HuH-7 (cell line): ENCODE measurements at regions not wholly inside any gene's neighbourhood (a gene's known extent, or its start where the extent isn't known, plus 50 kb on each side); places are given as distances from the start of the nearest gene placed in this dataset.

Experiments
- DNase-seq: peaks from one replicate; pipeline ENCODE4 v3.0.0; 2011; ENCODE audit warnings: low spot score

DNA sequence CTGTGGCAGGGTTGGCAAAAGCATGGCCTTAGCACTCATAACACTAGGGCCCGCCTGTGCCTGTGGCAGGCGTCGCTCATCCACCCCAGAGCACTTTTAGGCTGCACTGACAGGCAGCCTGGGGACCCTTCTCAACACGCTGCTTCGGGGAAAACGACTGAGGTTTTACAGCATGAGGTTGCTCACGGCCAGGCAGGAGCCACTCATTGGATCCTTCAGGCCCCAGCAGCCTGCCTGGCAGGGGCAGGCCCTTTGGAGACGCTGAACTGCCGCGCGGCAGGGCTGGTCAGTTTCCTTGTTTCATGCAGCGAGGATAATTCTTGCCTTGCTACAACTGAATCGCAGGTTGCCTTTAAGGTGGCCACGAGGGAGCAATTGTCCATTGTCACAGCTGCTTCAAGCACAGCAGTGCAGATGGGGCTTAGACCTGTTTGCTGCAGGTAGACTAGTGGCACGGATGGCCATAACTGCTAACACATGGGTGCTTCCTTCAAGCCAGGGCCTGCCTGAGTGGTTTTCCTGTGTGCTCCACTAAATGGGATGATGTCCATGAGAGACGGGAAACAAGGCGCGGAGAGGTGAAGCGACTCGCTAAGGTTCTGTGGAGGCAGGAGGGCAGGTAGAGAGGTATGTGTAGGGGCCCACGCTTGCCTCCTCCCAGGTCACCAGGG is 49.9 kb upstream of the HS6ST1 start:
- no peak for DNase-seq

DNA sequence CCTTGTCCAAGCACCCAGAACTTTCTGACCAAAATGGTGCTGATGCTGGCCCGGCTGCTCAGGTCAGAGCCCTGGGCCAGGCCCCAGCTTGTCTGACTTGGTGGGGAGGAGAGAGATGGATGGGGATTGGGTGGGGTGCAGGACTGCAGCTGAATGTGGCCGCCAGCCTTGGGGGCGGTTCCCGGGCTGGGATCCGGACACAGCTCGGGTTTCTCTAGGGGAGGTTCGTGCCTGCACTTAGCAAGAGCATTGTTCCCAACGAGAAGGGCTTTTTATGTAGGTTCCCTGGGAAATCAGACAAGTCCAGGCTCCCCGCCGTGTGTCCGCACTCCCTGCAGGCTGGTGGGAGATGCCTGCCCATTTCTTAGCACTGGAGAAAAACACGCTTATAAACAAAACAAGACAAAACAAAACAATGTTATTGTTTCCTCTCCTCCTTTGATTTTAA is 50.5 kb upstream of the HS6ST1 start:
- DNase-seq, result no peak

DNA sequence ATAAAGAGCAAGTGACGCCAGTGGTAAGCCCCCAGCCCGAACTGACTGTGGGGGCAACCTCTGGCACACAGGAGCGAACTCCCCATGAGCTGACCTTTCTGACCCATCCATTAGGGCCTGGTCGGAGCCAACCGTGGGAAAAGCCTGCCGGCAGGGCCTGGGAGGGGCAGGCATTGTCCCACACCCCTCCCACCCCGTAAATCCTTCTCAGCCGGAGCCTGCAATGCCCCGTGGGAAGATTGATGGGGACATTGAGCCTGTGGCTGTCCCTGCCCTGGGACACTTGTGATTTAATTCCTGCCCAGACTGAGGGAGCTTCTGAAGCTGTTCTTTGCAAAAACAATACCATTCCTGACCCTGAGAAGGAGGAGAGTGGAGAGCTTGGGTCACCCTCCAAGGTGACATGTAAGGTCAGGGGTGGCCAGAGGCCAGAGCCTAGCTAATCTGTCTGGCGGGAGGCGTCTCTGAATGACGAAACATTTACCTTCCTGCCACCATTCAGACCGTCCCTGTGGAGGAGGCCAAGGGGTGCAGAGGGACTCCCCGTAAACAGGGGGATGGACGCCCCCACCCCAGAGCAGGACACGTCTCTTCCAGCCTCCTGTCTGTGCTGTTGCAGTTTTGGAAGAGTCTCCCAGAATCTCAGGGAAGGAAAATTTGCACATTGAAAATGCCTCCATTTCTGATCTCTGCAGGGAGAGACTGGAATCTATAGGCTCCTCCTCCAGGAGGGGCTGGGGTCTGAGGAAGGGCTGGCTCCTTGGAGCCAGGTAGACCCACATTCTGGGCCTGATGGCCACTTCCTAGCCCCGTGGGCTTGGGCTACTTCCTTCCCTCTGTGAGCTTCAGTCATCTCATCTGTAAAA is 51.2 kb upstream of the HS6ST1 start:
- DNase-seq, result no peak

DNA sequence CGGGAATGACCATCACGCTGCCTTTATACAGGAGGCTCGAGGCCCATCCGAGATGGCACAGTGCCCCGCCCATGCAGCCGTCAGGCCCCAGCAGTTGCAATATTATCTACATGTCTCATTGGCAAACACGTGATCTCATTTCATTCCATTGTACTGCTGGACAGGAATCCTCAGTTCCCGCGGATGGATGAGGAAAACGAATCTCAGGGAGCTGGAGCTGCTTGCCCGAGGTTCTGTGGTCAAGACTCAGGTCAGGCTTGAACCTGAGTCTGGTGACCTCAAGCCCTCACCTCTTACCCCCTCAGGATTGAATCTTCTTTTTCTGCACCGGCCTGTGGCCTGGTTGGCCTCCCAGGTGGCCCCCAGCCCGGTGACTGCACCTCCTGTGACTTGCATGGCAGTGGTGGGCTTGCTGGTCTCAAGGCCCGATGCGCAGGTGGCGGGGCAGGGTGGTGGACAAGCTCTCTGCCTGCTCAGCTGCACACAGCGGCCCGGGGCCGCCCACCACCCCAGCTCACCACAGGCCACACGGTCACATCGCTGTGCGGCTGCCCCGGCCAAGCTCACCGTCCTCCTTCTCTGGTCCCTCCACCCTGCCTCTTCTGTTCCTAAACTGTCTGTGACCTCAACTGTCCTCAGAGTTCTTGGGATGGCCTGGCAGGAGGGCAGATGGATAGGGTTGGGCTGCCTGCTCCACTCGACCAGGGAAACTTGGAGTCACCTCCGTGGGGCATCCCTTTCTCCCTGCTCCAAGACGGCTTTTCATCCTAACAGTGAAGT is 52.0 kb upstream of the HS6ST1 start:
- no peak for DNase-seq

DNA sequence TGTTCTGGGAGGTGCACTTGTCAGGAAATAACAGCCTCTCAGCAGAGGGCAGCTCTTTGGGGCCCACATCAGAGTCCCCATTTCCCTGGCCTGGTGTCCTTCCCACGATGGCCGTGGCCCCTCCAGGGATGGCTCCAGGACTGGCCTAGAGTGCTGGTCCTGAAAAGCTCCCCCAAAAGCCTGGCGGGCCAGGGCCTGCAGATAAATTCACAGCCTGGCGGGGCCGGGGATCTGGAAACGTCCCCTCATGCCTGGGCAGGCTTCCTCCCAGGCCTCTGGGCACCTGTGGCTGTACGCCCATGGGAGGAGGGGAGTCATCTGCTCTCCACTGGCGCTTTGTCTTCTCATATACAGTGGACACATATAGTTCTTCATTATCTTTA is 52.6 kb upstream of the HS6ST1 start:
- no peak for DNase-seq

DNA sequence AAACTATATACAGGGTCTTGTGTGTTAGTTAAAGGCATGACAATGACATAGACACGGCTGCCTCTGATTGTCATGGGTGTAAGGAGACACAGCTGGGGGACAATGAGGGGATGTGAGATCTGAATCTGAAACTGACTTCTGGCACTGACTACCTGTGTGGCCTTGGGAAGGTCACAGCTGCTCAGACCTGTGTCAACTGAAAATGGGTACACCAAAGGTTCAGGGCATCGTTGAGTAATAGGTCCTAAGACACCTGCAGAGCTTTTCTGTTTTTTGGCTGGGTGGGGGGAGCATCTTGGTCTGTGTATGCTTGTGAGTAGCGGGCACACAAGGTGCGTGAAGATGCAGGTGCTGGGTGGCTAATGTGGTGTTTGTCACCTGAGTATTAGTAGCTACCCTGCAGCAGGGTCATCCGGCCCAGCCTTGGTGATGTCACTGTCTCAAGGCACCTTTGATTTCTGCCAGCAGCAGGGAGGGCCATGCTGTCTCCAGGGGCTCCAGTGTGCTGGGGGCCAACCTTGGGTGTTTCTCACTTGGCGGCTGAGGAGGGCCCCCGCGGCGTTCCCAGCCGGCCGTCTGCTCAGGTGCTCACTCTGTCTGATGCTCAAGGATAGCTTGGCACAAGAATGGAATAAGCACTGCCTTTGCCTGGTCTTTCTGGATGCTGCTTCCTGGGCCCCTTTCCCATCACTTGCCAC is 53.1 kb upstream of the HS6ST1 start:
- DNase-seq, result no peak

DNA sequence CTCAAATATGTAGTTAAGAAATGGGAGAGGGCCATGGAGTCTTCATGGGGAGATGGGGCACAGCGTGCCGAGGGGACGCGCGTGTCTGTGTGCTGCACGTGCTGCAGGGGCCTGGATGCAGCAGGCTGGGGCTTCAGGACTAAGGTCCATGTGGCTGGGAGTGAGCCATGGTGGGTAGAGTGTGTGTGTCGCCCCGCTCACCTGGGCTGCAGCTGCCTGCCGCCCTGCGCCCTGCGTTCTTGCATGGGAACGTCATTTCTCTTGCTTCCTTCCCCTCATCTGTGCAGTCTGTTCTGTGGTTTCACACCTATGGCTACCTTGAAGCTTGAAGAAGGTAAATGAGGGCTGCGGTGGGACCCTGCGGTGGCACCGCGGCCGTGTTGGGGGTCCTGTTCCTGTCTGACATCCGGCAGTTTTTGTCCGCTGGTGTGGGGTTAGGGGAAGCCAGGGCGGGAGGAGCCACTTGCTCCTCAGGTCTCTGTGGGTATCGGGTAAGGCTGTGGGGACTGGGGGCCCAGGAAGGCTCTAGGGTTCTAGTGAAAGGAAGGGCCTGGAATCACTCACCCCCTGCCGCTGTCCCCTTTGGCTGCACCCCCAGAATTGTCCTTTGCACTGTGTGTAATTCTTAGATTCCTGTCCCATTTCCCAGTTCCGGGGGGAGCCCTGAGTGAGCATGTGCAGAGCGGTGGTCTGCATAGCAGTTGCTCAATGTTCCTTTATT is 54.1 kb upstream of the HS6ST1 start:
- DNase-seq, result no peak

DNA sequence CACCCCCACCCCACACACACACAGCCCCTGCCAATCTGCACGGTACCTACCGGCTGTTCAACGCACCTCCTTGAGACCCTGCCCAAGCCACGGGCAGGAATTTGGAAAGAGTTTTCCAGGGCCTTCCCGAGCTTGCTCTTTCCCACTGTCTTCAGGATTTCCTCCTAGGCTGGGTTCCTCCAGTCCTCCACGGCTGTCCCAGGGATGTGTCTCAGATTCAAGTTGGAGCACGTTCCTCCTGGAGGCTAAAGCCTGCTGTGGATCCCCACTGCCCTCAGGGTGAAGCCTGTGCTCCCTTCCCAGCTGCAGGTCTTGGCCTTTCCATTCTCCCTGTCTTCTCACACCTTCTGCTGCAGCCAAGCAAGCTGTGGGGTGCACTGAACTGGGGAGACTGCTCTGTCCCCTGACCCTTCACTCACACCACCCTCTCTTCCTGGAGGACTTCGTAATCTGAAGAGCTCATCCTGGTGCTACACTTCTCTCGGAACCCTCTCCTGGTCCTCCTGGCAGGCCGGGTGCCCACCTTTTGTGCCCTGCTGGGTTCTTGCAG is 54.9 kb upstream of the HS6ST1 start:
- DNase-seq, result no peak

DNA sequence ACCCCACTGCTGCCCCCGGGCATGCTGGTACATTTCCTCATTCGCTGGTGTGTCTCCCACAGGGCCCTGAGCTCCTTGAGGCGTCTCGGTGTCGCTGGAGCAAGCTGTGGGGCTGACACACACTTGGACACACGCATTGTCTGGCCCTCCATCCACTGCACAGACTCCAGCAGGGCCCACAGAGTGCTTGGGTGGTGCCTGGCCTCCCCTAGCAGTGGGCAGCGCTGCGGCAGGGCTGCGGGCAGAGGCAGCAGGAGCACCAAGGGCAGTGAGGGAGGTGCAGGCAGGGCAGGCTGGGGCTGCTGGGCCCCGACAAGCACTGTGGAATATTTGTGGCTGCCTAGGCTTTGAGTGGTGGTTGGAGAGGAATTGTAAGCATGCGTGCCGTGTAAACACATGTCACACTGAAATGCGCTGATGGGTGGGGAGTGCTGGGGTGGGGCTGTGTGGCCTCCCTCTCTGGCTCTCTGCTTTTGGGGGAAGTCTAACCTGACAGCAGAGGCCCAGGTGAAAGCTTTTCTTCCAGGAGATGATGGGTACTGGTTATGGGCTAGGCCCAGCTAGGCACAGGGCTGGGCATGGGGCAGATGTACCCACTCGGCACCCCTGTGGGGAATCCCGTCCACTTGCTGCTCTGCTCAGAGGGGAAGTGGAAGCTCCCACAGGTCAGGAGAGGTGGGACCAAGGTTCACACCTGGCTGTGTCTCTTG is 55.5 kb upstream of the HS6ST1 start:
- no peak for DNase-seq

DNA sequence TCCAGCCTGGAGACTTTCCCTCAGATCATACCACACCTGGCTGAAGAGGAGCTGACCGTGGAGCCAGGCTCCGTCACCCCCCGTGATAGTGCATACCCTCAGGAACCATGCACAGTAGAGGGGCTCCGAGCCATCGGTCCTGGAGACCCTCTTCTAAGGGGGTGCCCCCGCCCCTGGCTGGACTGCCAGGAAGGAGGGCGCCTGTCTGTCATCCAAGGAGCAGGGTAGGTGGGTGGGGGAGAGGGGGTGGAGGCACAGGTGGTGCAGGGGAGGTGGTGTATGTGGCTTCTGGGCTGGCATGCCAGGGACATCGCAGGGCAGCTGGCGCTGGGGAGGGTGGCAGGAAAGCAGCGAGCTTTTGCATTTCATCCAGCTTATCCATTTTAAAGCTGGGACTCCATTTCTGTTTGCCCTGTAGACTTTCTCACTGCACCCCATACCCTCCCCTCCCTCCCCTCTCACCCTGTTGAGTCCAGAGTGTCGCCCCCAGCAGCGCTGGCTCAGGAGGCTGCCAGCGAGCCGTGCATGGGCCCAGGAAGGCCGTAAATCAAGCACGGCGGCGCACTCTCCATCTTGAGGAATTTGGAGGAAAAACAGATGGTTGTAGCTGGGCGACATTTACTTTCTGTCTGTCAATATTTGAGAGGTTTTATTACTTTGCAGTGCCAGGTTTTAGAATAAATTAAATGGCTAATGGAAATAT is 56.2 kb upstream of the HS6ST1 start:
- DNase-seq, result no peak

DNA sequence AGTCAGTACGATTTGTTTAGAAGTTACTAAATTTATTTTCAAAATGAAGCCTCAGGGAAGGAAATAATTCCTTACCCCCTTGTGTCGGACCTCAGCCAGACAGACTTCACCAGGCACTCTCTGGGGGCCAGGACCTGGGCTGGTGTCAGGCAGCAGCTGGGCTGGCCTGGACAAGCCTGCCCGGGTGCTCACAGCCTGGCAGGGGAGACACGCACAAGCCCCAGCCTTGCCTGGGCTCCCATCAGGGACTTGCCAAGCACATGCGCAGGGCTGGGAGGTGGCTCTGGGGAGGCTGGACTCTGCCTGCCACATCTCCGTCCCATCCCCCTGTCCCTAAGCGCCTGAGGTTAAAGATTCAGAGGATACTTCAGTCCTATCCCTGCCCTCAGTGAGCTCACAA is 56.8 kb upstream of the HS6ST1 start:
- DNase-seq, result no peak

DNA sequence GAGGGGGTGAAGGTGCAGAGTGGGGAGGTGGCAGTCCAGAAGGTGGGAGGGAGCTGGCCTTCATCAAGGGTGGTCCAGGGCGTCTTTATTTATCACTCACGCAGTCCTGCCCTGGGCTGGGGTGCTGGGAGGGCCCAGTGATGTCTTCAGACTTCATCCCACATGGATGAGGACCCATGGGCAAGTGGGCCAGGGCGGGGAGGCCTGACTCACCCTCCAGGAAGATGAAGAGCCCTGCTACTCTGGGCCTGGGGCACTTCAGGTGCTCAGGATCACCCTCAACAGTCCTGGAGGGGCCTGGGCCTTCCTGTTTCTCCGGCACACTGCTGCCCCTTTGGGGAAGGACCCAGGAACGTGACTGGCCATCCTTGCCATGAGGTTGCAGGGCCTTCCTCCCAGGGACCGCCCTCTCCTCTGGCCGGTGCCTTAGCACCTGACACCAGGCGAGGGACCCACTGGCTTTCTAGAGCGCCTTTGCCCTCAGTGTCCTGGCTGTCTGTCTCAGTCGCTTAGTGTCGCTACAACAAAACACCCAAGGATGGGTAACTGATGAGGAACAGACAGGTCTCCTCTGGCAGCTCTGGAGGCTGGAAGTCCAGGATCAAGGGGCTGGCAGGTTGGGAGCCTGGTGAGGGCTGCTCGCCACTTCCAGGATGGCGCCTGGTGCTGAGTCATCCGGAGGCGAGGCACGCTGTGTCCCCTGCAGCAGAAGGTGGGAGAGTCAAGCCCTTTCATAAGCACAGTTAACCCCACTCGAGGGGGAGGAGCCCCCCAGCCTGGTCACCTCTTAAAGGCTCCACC is 57.8 kb upstream of the HS6ST1 start:
- DNase-seq, result no peak

DNA sequence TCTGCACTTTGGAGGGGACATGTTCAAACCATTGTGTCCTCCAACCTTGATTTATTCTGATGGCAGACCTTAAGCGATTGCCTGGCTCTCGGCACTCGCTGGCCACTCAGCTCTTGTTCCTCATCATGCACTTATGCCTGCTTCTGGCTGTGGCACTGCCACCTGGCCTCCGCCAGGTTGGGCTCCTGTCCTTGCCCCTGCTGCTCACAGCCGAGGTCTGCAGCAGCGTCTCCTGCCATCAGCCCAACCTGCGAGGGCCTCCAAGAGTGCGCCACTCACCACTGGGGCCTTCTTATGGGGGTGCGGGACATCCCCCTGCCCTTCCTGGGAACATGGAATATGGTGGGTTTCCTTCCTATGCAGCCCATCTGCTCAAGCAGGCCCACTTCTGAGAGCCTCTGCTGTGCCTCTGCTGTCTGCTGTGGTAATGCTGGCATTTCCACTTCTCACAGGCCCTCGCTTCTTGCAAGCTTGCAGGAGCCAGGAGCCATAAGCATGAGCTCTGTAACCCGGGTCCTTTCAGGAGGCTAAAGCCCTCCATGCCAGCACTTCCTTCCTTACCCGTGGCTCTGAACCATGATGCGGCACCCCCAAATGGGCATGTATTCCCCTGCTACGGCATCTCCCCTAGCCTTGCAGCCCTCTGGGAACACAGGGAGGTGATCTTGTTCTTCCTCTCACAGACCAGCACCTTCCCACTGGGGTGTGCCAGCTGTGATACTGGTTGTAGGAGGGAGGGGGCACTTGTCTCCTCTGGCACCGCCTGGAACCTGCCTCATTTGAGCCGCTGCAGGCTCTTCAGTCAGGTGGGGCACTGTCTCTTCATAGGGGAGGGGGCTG is 58.6 kb upstream of the HS6ST1 start:
- DNase-seq, result no peak

DNA sequence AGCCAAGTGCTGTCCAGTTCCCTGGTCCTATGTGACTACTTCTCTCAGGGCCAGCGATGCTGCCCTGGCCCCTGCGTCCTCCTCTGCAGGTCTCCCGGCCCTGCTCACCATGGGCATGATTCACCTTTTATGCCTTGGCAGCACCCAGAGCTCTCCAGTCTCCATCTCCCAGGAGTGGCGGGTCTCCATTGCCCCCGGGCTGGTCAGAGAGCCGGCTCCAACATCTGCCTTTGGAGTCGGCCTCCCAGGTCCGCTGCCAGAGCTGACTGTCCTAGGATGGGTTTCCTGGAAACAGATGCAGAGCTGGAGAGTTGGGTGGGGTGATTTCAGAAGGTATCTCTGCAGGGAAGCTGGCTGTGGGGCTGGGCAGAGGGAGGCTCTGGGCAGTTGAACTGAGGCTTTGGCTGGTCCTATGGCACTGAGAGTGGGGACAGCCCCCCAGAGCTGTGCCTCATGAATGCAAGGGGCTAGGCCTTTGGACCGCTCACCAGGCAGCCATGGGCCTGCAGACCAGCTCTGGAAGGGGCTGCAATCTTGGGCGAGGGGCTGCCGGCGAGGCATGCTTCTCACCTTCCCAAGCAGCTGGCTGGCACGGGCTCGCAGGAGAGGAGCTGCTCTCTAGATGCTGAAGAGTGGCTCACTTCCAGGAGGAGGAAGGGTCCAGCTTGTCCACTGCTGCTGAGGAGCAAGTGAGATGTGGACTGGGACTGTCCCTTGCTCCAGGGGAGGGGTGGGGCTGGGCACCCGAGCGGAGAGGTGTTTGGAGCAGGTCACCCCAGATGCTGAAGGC is 59.8 kb upstream of the HS6ST1 start:
- no peak for DNase-seq

DNA sequence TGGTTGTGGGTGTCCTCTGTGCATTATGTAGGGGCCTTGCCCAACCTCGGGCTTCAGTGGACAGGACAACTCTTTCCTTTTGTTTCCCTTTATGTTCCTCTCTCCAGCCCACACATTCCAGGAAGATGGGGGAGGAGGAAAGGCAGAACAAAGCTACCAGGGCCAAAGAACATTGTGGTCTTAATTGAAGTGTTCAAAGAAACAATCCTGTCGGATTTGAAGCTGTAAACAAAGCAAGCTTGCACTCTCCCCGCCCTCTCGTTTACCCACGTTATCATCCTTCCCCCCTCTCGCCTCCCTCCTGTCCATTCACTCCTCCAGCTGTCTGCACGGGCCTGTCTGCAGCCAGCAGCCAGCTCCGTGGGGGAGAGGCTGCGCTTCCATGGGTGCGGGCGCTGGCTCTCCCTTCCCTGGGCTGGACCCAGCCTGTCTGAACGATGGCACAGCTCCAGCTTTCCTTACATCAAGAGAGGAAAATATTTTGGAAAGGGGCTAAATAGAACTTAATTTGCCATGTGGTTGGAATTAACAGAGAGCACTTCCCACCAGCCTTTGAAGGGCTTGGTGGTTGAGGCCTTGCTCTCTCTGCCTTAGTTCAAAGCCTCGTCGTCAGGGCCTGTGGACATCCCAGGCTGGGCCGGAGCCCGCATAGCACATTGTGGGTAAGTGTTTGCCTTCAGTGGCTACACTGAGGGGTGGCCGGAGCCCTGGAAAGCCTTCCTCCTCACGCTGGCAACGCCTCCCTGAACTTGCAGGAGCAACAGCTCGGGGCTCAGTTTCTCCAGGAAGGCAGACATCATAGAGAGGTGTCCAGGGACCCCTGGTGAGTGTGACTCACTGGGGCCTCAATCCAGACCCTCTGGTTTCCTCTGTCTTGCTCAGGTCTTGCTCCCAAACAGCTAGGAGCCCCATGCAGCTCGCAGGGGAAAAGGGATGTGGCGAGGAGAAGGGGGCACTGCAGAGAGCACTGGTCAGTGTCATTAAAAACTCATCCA is 60.6 kb upstream of the HS6ST1 start:
- no peak for DNase-seq
